SK-N-SH (cell line): ENCODE measurements at regions not wholly inside any gene's neighbourhood (a gene's known extent, or its start where the extent isn't known, plus 50 kb on each side); places are given as distances from the start of the nearest gene placed in this dataset.
A peak's percentile ranks its signal among the peaks of the same experiment; 100 is the strongest.

Source experiments
- CTCF ChIA-PET: fragments of 300-600, 350-600 bp; formaldehyde crosslinking; extraction: SDS; loops from one replicate; lab custom pipeline; 2021; lab: Yijun Ruan, JAX
- POLR2A ChIA-PET: fragments of 350-600 bp; sonication (Branson Sonifier 250); formaldehyde crosslinking; extraction: SDS; loops from one replicate; lab custom pipeline; 2020; ENCODE audit warnings: antibody characterized with exemption, inconsistent platforms; lab: Yijun Ruan, JAX
- DNase-seq: peaks from one replicate; pipeline ENCODE4 v3.0.0; 2012
- H2AFZ ChIP-seq: fragments of 200-600 bp; sonication (generic); 2 replicates; pipeline ENCODE4 v1.8.1; 2016; ENCODE audit warnings: antibody characterized with exemption, mild to moderate bottlenecking, low read depth
- H3F3A ChIP-seq: fragments of 200-600 bp; sonication (generic); replicated peaks from 2 replicates; pipeline ENCODE3; 2016; ENCODE audit warnings: antibody characterized with exemption, mild to moderate bottlenecking; ENCODE audit not compliant: insufficient read depth
- H3K27ac ChIP-seq, 2 experiments: fragments of 200-500 bp in 1 of 2; fragments of 200-600 bp in 1 of 2; sonication (Bioruptor generic) in 1 of 2; sonication (generic), shearing (Covaris generic) in 1 of 2; 2 replicates each; pipeline versions ENCODE4 v1.5.1 to v1.6.1; 2014 to 2016; ENCODE audit warnings: low read depth in 2 of 2, inconsistent platforms in 1 of 2, low read length in 1 of 2, mild to moderate bottlenecking in 1 of 2, mixed read lengths in 1 of 2
- H3K27me3 ChIP-seq: fragments of 200-600 bp; sonication (generic), shearing (Covaris generic); 2 replicates; pipeline ENCODE4 v1.6.1; 2016; ENCODE audit warnings: mixed run types; ENCODE audit not compliant: insufficient read depth
- H3K36me3 ChIP-seq, 2 experiments: fragments of 200-500 bp in 1 of 2; fragments of 200-600 bp in 1 of 2; sonication (Bioruptor generic) in 1 of 2; sonication (generic) in 1 of 2; replicated peaks in 1 of 2; 2 replicates each; pipeline versions ENCODE3 to v1.5.1; 2014 to 2016; ENCODE audit warnings: low read length in 1 of 2, mild to moderate bottlenecking in 1 of 2; ENCODE audit not compliant: insufficient read depth in 2 of 2, control insufficient read depth in 1 of 2
- H3K4me1 ChIP-seq, 2 experiments: fragments of 200-500 bp in 1 of 2; fragments of 200-600 bp in 1 of 2; sonication (Bioruptor generic) in 1 of 2; sonication (generic), shearing (Covaris generic) in 1 of 2; 2 replicates each; pipeline versions ENCODE4 v1.5.1 to v1.6.1; 2014 to 2016; ENCODE audit warnings: low read depth in 1 of 2, low read length in 1 of 2, mixed run types in 1 of 2; ENCODE audit not compliant: insufficient read depth in 2 of 2, control insufficient read depth in 1 of 2
- H3K4me2 ChIP-seq: fragments of 200-600 bp; sonication (generic), shearing (Covaris generic); 2 replicates; pipeline ENCODE4 v1.6.1; 2017; ENCODE audit warnings: mixed run types
- H3K4me3 ChIP-seq, 2 experiments: fragments of 200-500 bp in 1 of 2; fragments of 200-600 bp in 1 of 2; sonication (Bioruptor generic) in 1 of 2; sonication (generic), shearing (Covaris generic) in 1 of 2; 2 replicates each; pipeline versions ENCODE4 v1.5.1 to v1.8.1; 2014 to 2016; ENCODE audit warnings: low read depth in 2 of 2, inconsistent platforms in 1 of 2, low read length in 1 of 2, mild to moderate bottlenecking in 1 of 2, mixed read lengths in 1 of 2, moderate library complexity in 1 of 2
- H3K79me2 ChIP-seq: fragments of 200-600 bp; sonication (generic); 2 replicates; pipeline ENCODE4 v1.8.1; 2017; ENCODE audit warnings: mild to moderate bottlenecking; ENCODE audit not compliant: insufficient read depth
- H3K9ac ChIP-seq: fragments of 200-600 bp; sonication (generic); 2 replicates; pipeline ENCODE4 v1.6.1; 2017; ENCODE audit warnings: mixed run types
- H3K9me2 ChIP-seq: fragments of 200-600 bp; sonication (generic); 2 replicates; pipeline ENCODE4 v1.6.1; 2017; ENCODE audit warnings: mixed run types
- H3K9me3 ChIP-seq: fragments of 200-600 bp; sonication (generic); 2 replicates; pipeline ENCODE4 v1.6.1; 2017; ENCODE audit warnings: mixed run types, mild to moderate bottlenecking, moderate library complexity
- H4K20me1 ChIP-seq: fragments of 200-600 bp; sonication (generic); 2 replicates; pipeline ENCODE4 v1.6.1; 2017; ENCODE audit warnings: mild to moderate bottlenecking, mixed run types; ENCODE audit not compliant: insufficient read depth
- CTCF ChIP-seq: fragments of 200-600 bp; sonication (generic); IDR thresholded peaks from 2 replicates; pipeline ENCODE4 v1.6.1; 2017; ENCODE audit warnings: antibody characterized with exemption, mild to moderate bottlenecking, moderate library complexity
- ELF1 ChIP-seq: IDR thresholded peaks from 2 replicates; pipeline ENCODE4 v1.4.0; 2012
- EP300 ChIP-seq, 2 experiments: IDR thresholded peaks; 2 replicates each; pipeline versions ENCODE4 v1.4.0 to v1.6.1; 2012; ENCODE audit warnings: borderline replicate concordance in 1 of 2, low read depth in 1 of 2, low read length in 1 of 2
- EZH2phosphoT487 ChIP-seq: fragments of 200-600 bp; sonication (generic); IDR thresholded peaks from 2 replicates; pipeline ENCODE4 v1.6.1; 2017; ENCODE audit warnings: low read depth, mixed run types, mild to moderate bottlenecking, antibody characterized with exemption, moderate library complexity, borderline replicate concordance
- FOSL2 ChIP-seq: IDR thresholded peaks from 2 replicates; pipeline ENCODE4 v1.4.0; 2012; ENCODE audit warnings: low read depth, mild to moderate bottlenecking, moderate library complexity, borderline replicate concordance
- GATA2 ChIP-seq: sonication (generic); formaldehyde crosslinking; IDR thresholded peaks from 2 replicates; pipeline ENCODE4 v1.5.0; 2020; ENCODE audit warnings: mild to moderate bottlenecking, missing genetic modification reagents
- JUND ChIP-seq: IDR thresholded peaks from 2 replicates; pipeline ENCODE4 v1.4.0; 2012
- MAX ChIP-seq: IDR thresholded peaks from 2 replicates; pipeline ENCODE4 v1.4.0; 2012; ENCODE audit warnings: low read depth
- NFIC ChIP-seq: IDR thresholded peaks from 2 replicates; pipeline ENCODE4 v1.4.0; 2012; ENCODE audit warnings: borderline replicate concordance
- NRF1 ChIP-seq: IDR thresholded peaks from 2 replicates; pipeline ENCODE4 v1.6.1; 2012; ENCODE audit warnings: low read depth, mild to moderate bottlenecking, low read length
- POLR2AphosphoS5 ChIP-seq: IDR thresholded peaks from 2 replicates; pipeline ENCODE4 v1.6.1; 2012; ENCODE audit warnings: low read depth, low read length
- RAD21 ChIP-seq: IDR thresholded peaks from 2 replicates; pipeline ENCODE4 v1.6.1; 2012; ENCODE audit warnings: mild to moderate bottlenecking, low read length
- RFX5 ChIP-seq: IDR thresholded peaks from 2 replicates; pipeline ENCODE4 v1.6.1; 2012; ENCODE audit warnings: mild to moderate bottlenecking, improper control_type of control experiment, low read length
- RXRA ChIP-seq: IDR thresholded peaks from 2 replicates; pipeline ENCODE4 v1.4.0; 2012; ENCODE audit warnings: low read depth, mild to moderate bottlenecking, borderline replicate concordance
- SIN3A ChIP-seq: IDR thresholded peaks from 2 replicates; pipeline ENCODE4 v1.6.1; 2012; ENCODE audit warnings: low read depth, mild to moderate bottlenecking, low read length, moderate library complexity, borderline replicate concordance
- USF1 ChIP-seq: IDR thresholded peaks from 2 replicates; pipeline ENCODE4 v1.4.0; 2012; ENCODE audit warnings: low read depth, borderline replicate concordance
- USF2 ChIP-seq: fragments of 150-350 bp; IDR thresholded peaks from 2 replicates; pipeline ENCODE4 v1.6.1; 2017; ENCODE audit warnings: antibody characterized with exemption, low read length, low read depth, borderline replicate concordance
- YY1 ChIP-seq: IDR thresholded peaks from 2 replicates; pipeline ENCODE4 v1.4.0; 2012; ENCODE audit warnings: low read depth, mild to moderate bottlenecking
- ZBTB33 ChIP-seq: IDR thresholded peaks from 2 replicates; pipeline ENCODE4 v1.4.0; 2012; ENCODE audit warnings: low read depth, borderline replicate concordance
- WGBS: methylation state at CpG from one replicate; pipeline ENCODE4 v1.1.6; 2017; ENCODE audit warnings: low lambda C conversion rate; 5-methylcytosine and 5-hydroxymethylcytosine counted together

GRCh38 chrX:109818976-109819375 is 85.9 kb upstream of the ACSL4 start:
- no peak for DNase-seq
- Histone ChIP-seq H3K27me3 (peaks cover 17% of the 10 kb centered on the region; the same call in 1 of the 2 replicates), H3K4me2 (no peak overlapping the region), H4K20me1 (no peaks in the 10 kb centered on the region), H3K9me3 (no peaks in the 10 kb centered on the region), H3K4me3 (no peak overlapping the region), H3K79me2 (no peaks in the 10 kb centered on the region), H3F3A (no peaks in the 10 kb centered on the region), H3K36me3 (no peaks in the 10 kb centered on the region), H2AFZ (no peak overlapping the region), H3K9me2 (no peaks in the 10 kb centered on the region), H3K27ac (no peak overlapping the region), H3K9ac (no peak overlapping the region), H3K4me1 (no peaks in the 10 kb centered on the region)
- no peak for TF ChIP-seq NRF1
- no peak for TF ChIP-seq SIN3A
- no peak for TF ChIP-seq USF2
- TF ChIP-seq RAD21 = no peak
- no peak for TF ChIP-seq USF1
- TF ChIP-seq FOSL2 = no peak
- no peak for TF ChIP-seq MAX
- no peak for TF ChIP-seq JUND
- TF ChIP-seq CTCF = no peak
- no peak for TF ChIP-seq ELF1
- no peak for TF ChIP-seq GATA2
- TF ChIP-seq POLR2AphosphoS5 = no peak
- TF ChIP-seq YY1 = no peak
- no peak for TF ChIP-seq RXRA
- 42% methylated on average over 4 of the region's 4 CpGs for WGBS
- ChIA-PET POLR2A (no interaction called here), CTCF (interaction anchor here (0.8 to 1.4 kb wide), 3 partner anchors 23 to 72 kb away, joined by 3 to 4 read pairs (median 3); no protein-coding TSS in a partner anchor)

GRCh38 chrX:109822861-109823260 is 89.8 kb upstream of the ACSL4 start:
- Histone ChIP-seq H3K9me3 (no peaks in the 10 kb centered on the region), H3K79me2 (no peaks in the 10 kb centered on the region), H3K4me3 (no peak overlapping the region), H3K27ac (no peak overlapping the region), H3K4me1 (no peaks in the 10 kb centered on the region), H3K9ac (no peak overlapping the region), H3K27me3 (peaks cover 8% of the 10 kb centered on the region; the same call in 1 of the 2 replicates), H3K36me3 (no peaks in the 10 kb centered on the region), H3F3A (no peaks in the 10 kb centered on the region), H3K4me2 (no peak overlapping the region), H2AFZ (0 out of 2 replicates have a peak overlapping the region, but pooled peaks have one; percentile 49), H4K20me1 (no peaks in the 10 kb centered on the region), H3K9me2 (no peaks in the 10 kb centered on the region)
- TF ChIP-seq EP300 (IDR thresholded peaks at IDR 0.05; ENCODE audit: borderline replicate concordance in 1 of 2, low read depth in 1 of 2, low read length in 1 of 2) (no peak), ZBTB33 (no peak), NFIC (no peak), EZH2phosphoT487 (no peak), RFX5 (no peak), POLR2AphosphoS5 (no peak), GATA2 (no peak), YY1 (no peak)
- ChIA-PET CTCF (interaction anchor here (0.6 to 1.8 kb wide), 2 partner anchors 34 to 113 kb away, joined by 3 to 8 read pairs; no protein-coding TSS in a partner anchor), POLR2A (no interaction called here)
- no peak for DNase-seq
- WGBS = 20% methylated on average over 4 of the region's 4 CpGs
